GM19438 (cell line): ENCODE measurements at regions not wholly inside any gene's neighbourhood (a gene's known extent, or its start where the extent isn't known, plus 50 kb on each side); places are given as distances from the start of the nearest gene placed in this dataset.

ENCODE experiments used
- ATAC-seq: cut with Tn5 transposase; IDR thresholded peaks from one replicate; pipeline ENCODE4 v1.9.1; 2021; ENCODE audit warnings: low read depth; ENCODE audit not compliant: unreplicated experiment

DNA sequence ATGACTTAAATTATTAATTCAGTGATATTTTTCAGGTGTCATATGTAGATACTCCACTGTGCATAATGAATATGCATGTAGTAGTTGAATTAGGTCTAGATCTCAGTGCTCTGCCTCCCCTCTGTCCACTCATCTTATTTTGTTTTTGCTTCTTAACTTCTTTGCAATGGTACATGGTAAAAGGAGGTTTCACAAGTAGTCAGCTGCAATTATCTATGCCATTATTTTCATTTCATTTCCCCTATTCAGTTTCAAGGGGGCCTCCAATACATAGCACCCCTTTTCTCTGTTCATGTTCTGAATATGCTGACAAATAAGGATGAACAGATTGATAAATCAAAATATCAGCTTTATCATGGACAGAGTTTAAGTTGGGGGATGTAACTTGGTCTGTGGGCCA, 511.6 kb upstream of the ZNF608 start:
- ATAC-seq, result no peak

- ATAC-seq, result no peak
Observed at GRCh38 chr5:125258615-125259014, 512.2 kb upstream of the ZNF608 start.

DNA sequence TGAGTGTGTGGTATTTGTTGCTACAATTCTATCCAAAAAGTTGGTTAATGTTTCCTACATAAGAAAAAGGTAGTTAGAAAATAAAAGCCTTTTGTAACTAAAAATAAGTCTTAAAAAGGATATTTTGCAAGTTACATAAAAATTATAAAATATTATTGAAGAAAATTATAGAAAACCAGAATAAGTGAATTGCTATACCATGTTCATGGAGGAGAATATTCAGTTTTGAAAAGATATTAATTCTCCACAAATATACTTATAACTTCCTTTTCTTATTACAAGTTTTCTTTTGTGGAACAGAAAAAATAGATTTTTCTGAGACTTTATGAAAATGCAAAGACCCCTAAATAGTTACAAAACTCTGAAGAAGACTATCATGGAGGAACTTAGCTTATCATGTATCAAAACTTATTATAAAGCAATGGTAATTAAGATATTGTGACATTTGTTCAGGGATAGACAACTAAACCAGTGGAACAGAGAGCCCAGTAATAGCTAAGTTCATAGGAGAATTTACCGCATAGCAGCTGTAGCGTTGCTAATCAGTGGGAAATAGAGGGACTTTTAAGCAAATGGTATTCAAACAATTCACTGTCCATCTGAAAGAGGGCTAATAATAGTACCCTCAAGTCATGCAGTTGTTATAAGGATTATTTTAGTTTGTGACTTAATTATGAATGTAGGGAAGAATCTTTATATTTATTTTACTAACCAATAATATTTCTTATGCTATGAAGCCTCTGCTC, 515.2 kb upstream of the ZNF608 start:
- no peak for ATAC-seq

DNA sequence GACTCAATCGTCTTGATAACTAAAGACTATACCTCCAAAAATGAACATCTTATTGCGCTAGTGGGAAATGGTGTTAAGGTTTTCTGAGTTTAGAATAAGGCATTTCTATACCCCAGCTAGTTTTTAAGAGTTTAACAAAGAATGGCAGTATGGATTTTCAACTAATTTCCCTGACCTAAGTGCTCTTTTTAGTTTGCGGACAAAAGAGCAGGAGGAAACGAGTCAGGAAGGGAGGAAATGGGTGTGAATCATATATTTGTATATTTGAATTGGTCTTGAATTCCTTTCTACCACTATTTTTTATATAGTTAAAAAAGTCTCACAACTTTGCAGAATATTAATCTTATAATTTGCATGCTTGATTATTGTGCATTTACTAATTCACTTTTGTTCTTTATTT, 516.3 kb upstream of the ZNF608 start:
- ATAC-seq, result no peak

GRCh38 chr5:125263356-125263755, 516.9 kb upstream of the ZNF608 start:
- ATAC-seq, result no peak

- ATAC-seq, result no peak
Observed at GRCh38 chr5:125266106-125266505, 519.7 kb upstream of the ZNF608 start.

GRCh38 chr5:125267636-125268248, 521.3 kb upstream of the ZNF608 start:
- no peak for ATAC-seq

DNA sequence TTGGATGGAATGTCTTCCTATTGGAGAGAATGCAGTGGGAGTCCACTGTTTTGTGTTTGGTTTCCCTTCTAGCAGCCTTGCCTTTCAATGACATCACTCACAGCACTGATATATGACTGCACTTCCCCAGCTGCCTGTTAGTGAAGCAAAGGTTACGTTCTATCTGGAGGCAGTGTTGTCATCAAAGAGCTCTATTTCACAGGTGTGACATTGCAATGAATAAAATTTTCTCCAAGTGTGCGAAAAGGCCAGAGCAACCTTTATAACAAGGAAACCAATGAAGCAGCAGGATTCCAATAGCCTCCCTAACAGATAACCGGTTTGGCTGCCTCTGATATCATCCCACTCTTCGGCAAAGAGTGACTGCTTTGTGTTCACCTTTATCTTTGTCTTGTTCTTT, 523.5 kb upstream of the ZNF608 start:
- ATAC-seq, result no peak

DNA sequence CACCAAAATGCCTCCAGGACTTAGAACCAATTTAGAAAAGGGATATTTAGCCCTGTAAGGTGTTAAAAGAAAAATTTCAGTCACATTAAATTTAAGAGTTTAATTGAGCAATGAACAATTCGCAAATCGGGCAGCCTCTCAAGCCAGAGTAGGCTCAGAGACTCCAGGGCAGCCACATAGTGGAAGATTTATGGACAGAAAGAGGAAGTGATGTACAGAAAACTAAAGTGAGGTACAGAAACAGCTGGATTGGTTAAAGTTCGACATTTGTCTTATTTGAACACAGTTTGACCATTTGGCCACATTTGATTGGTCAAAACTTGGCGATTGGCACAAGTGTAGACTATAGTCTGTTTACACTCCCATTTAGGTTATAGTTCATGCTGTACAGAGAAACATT, 525.9 kb upstream of the ZNF608 start:
- no peak for ATAC-seq

DNA sequence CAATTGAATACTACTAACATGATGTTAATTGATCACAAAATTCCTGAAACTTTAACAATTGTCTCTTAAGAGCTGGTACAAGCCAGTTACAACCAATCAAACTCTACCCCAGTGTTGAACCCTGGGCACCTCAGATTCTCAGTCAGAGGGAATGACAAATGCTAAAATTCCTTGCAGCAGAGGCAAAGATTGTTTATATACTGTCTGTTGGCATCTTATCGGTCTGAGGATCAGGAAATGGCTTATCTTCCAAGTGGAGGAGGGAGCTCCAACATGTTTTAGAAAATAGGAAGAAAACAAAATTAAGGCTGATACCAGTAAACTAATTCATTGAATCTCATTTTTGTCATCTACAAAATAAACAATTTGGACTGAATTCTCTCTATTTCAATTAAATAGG, 527.8 kb upstream of the ZNF608 start:
- ATAC-seq, result no peak

- ATAC-seq, result no peak
Observed at GRCh38 chr5:125274938-125275724, 528.7 kb upstream of the ZNF608 start.

- ATAC-seq, result no peak
Observed at GRCh38 chr5:125275725-125276090, 529.3 kb upstream of the ZNF608 start.

GRCh38 chr5:125276096-125276495, 529.7 kb upstream of the ZNF608 start:
- no peak for ATAC-seq

DNA sequence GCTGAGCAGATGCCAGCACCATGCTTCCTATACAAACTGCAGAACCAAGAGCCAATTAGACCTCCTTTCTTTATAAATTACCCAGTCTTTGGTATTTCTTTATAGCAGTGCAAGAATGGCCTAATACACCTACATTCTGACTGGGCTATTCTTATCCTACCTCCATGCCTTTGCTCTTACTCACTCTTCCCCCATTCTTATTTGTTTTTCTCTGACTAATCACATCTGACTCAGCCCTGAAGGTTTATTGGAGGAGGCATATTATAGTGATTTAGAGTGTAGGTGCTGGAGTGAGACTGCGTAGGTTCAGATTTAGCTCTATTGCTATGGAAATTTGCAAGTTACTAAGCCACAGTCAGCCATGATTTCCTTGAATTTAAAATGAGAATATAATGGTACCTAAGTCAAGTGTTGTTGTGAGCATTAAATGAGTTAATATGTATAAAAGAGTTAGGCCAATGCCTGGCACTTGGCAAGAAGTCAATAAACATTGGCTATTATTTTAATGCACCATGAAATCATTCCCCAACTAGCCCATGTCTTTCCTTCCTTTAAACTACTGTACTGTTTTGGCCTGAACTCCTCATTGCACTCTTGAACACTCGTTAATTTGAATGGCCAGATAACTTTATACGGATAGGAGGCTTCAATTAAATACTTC, 531.2 kb upstream of the ZNF608 start:
- no peak for ATAC-seq

DNA sequence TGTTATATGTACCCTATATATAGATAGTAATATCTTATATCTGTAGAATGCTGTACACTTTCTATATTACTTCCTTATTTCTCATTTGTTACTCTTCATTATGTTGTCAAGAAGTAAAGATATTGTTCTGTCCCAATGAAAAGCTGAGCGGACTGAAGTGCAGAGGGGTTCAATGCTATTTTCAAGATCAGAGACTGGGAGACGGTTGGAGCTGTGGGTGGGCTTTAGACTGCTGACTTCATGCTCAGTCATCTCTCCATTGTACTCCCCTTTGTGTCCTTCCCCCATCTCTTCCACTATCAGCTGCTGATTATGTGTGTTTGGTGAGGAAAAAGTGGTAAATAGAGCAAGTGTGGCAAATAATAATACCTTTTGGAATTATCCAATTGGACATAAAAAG, 532.3 kb upstream of the ZNF608 start:
- no peak for ATAC-seq

DNA sequence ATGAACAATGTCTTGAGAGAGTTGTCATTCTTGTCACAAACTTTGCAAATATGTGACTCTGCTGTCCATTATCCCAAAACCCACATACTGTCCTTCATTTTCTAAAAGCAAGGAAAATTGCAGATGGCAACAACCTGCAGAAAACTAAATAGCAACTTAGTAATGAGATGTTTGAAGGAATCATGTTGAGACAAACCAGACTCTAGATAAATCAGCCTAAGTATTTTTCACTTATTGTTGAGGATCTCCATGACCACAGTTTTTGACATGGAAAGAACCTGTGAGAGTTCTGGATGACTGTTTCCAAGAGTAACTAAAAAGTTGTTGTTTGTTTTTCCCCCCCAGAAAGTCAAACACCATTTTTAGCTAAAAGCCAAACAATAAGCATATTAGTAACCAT, 535.2 kb upstream of the ZNF608 start:
- no peak for ATAC-seq

- no peak for ATAC-seq
Observed at GRCh38 chr5:125283372-125283771, 536.9 kb upstream of the ZNF608 start.

DNA sequence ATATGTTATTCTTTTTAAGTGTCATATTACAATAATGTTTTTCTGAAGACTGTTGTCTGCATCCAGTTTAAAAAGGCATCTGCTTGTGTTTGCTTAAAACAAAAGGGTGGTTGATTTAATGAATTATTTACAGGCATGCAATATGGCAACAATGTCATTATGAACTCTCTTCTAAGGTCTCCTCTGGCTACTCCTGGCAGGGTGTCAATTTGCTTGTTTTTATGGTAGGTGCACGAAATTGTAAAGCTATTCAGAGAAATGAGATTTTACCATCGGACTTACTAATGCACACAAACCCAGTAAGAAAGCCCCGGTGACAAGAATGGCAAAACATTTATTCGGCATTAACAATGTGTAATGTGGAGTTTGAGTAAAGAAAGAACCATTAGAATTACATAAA, 539.8 kb upstream of the ZNF608 start:
- ATAC-seq, result no peak

- no peak for ATAC-seq
Observed at GRCh38 chr5:125289606-125290005, 543.2 kb upstream of the ZNF608 start.

- ATAC-seq, result no peak
Observed at GRCh38 chr5:125290935-125291334, 544.5 kb upstream of the ZNF608 start.

GRCh38 chr5:125291447-125291846, 545.0 kb upstream of the ZNF608 start:
- ATAC-seq, result no peak
